Glomerular visceral epithelial cell (primary cell): ENCODE measurements at regions not wholly inside any gene's neighbourhood (a gene's known extent, or its start where the extent isn't known, plus 50 kb on each side); places are given as distances from the start of the nearest gene placed in this dataset.
"Not testable (repeated sequence)": the region's sequence is repeated elsewhere in the genome, so short reads cannot be mapped to it uniquely, and the experiment has no call there.

ENCODE experiments used
- DNase-seq: peaks from one replicate; pipeline ENCODE4 v3.0.0-alpha.2; 2016; ENCODE audit errors: extremely low spot score

- no peak for DNase-seq
These were observed 239.5 kb upstream of the MGAT5 start for GRCh38 chr2:134014196-134014960.

- no peak for DNase-seq
These were observed 234.0 kb upstream of the MGAT5 start for GRCh38 chr2:134019871-134020270.

GRCh38 chr2:134020608-134021007, 233.3 kb upstream of the MGAT5 start:
- no peak for DNase-seq

GRCh38 chr2:134021830-134022524, 231.9 kb upstream of the MGAT5 start:
- no peak for DNase-seq

GRCh38 chr2:134023854-134024253, 230.0 kb upstream of the MGAT5 start:
- DNase-seq: no peak

- no peak for DNase-seq
These were observed 225.9 kb upstream of the MGAT5 start for GRCh38 chr2:134027980-134028379.

GRCh38 chr2:134029418-134029817, 224.5 kb upstream of the MGAT5 start:
- DNase-seq: no peak

- no peak for DNase-seq
These were observed 222.3 kb upstream of the MGAT5 start for GRCh38 chr2:134031539-134031938.

- DNase-seq: no peak
These were observed 218.1 kb upstream of the MGAT5 start for GRCh38 chr2:134035605-134036370.

- DNase-seq: no peak
These were observed 213.8 kb upstream of the MGAT5 start for GRCh38 chr2:134039912-134040581.

GRCh38 chr2:134040626-134041172, 213.2 kb upstream of the MGAT5 start:
- DNase-seq: not testable (repeated sequence)

- DNase-seq: no peak
These were observed 212.0 kb upstream of the MGAT5 start for GRCh38 chr2:134041877-134042276.

GRCh38 chr2:134043028-134043427, 210.8 kb upstream of the MGAT5 start:
- not testable (repeated sequence) for DNase-seq

- DNase-seq: no peak
These were observed 201.7 kb upstream of the MGAT5 start for GRCh38 chr2:134052173-134052572.

- no peak for DNase-seq
These were observed 197.7 kb upstream of the MGAT5 start for GRCh38 chr2:134056173-134056572.

GRCh38 chr2:134061066-134061465, 192.8 kb upstream of the MGAT5 start:
- DNase-seq: not testable (repeated sequence)

GRCh38 chr2:134062235-134062634, 191.6 kb upstream of the MGAT5 start:
- not testable (repeated sequence) for DNase-seq

GRCh38 chr2:134063916-134064315, 190.0 kb upstream of the MGAT5 start:
- not testable (repeated sequence) for DNase-seq

- no peak for DNase-seq
These were observed 183.6 kb upstream of the MGAT5 start for GRCh38 chr2:134070281-134070741.

GRCh38 chr2:134072341-134072740, 181.5 kb upstream of the MGAT5 start:
- DNase-seq: no peak

- DNase-seq: no peak
These were observed 180.8 kb upstream of the MGAT5 start for GRCh38 chr2:134073023-134073422.

- no peak for DNase-seq
These were observed 179.3 kb upstream of the MGAT5 start for GRCh38 chr2:134074619-134075018.
